IPS DF 4.7 (cell line): ENCODE measurements at regions not wholly inside any gene's neighbourhood (a gene's known extent, or its start where the extent isn't known, plus 50 kb on each side); places are given as distances from the start of the nearest gene placed in this dataset.
"Not testable (repeated sequence)": the region's sequence is repeated elsewhere in the genome, so short reads cannot be mapped to it uniquely, and the experiment has no call there.

ENCODE experiments used
- DNase-seq: peaks from one replicate; pipeline ENCODE4 v3.0.0-alpha.2; 2013; ENCODE audit warnings: low spot score; ENCODE audit errors: extremely low read depth

DNA sequence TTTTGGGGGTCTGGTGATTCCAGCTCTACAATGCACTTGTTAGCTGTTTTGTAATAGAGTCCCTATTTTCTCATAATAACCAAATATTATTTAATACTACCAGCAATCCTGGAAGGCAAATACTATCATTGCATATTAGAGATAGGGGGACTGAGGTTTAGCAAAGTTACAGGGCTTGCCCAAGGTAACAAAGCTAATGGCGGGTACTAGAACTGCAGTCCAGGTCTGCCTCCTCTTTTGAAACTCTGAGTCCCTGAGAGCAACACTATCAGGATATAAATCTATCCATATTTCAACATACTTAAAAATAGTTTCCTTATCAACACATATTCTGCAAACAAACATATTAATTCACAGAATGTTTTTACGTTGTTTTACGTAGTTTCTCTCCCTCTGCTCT lies 235.5 kb upstream of the ACVR2A start:
- DNase-seq, result no peak

DNA sequence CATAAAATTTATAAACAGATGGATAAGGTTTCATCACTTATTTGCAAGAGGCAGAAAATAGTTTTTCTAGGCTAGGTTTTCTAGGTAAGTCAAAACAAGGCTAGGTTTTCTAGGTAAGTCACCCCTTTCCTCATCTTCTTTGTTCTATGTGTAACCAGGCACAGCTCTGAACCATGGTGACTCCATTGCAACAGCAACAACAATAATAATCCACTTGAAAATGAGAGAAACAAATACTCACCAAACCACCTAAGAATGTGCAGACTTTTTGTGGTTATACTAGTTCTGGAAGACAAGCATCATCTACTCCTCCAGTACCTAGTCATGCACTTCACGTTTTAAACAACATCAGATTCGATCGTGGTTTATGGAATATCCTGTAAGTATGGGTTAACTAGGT lies 237.4 kb upstream of the ACVR2A start:
- no peak for DNase-seq

DNA sequence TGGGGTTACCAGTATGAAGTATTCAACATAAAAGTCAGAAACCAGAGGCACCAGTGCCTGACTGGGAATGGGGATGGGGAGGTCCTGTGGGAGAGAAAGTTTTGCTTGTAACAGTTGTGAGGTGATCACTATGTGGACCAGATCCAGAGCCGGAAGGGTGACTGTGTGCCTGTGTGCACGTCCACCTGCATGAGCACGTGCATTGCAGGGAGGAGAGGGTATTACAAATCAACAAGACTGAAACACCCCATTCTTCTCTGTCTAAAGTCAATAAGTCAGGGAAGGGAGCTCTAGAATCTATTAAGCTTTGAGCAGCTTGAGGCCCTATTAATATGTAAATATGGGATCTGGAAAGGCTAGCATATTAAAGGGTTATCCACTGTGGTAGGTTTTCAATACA lies 241.0 kb upstream of the ACVR2A start:
- DNase-seq, result no peak

DNA sequence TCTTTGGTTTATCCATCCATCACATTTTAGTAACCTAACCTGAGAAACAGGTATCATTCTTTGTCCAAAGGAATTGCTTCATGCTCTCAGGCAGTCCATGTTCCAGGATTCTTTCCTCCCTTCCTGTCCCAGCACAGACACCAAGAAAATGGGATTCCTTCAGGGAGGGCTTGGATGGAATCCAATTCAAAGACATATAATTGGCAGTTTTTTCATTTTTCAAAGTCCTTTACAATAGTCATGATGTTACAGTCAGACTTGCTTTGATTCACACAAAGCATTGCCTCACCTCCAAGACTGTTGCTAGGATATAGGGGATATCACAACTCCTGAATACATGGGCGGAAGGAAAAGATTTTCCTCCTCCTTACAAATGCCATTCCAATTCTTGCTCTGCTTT lies 241.4 kb upstream of the ACVR2A start:
- DNase-seq, result no peak

DNA sequence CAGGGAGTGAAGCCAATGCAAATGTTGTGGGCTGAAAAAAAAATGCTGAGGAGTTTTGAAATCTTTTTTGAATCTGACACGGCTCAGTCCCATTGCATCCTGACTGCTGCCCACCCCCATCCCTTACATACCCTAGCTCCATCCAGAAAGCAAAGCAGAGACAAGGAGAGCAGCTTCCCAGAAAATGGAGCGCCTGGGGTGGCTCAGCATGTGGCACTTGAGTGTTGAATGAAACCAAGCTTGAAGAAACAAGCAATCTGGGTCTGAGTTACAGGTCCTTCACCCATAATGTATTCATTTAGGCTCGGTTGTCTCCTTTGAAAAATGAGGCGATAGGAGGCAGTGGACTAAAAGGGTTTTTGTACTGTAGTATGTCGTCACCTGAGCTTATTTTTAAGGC lies 244.2 kb upstream of the ACVR2A start:
- no peak for DNase-seq

DNA sequence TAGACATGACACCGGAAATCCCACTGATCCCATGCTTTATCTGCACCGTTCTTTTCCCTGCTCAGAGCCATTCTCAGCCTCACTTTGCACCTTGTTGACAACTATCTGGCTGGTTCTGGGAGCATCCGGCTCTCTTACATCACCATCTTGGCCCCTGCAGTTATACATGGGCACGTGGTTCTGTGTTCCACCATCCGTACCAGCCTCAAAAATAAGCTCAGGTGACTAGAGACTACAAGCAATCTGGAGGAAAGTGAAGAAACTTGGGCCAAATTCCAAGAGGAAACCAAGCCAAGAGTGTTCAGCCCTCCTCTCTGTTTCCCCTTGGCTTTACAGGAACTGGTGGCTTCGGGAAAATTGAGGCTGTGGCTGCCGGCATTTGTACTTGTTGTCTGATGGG lies 244.6 kb upstream of the ACVR2A start:
- no peak for DNase-seq

DNA sequence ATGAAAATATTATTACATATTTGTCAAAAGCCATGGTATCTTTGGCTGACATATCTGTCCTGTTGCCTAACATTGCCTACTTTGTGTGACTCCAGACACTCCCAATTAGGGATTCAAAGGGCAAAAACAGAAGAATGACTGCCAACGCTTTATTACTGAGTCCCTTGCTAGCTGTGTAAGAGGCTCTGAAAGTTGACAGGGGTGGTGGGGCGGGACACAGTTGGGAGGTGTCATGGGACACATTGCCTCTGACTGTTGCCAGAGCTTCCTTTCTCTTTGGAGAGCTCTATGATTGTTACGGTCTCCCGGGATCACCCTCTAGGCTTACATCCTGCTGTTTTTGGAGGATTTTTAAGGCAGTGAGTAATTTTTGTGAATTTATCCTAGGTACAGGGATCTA lies 249.6 kb upstream of the ACVR2A start:
- no peak for DNase-seq

DNA sequence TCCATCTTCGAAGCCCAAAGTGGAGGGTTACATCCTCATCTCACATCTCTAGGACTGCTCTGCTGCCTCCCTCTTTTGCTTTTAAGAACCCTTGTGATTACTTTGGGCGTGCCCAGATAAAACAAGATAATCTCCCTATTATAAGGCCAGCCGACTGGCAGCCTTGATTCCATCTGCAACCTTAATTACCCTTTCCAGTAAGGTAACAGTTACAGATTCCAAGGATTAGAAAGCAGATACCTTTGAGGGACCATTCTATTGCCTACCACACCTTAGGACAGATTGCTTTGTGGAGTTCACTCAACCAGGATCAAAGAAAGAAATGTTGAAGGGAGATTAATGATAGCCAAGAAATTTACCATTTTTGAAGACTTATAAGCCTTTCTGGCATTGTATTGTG lies 250.8 kb upstream of the ACVR2A start:
- no peak for DNase-seq

DNA sequence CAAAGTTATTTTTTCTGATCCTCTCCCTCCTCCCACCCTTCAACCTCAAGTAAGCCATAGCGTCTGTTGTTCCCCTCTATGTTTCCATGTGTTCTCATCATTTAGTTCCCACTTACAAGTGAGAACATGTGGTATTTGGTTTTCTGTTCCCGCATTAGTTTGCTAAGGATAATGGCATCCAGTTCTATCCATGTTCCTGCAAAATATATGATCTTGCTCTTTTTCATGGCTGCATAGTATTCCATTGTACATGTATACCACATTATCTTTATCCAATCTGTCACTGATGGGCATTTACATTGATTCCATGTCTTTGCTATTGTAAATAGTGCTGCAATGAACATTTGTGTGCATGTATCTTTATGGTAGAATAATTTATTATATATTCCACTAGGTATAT lies 252.0 kb upstream of the ACVR2A start:
- not testable (repeated sequence) for DNase-seq

DNA sequence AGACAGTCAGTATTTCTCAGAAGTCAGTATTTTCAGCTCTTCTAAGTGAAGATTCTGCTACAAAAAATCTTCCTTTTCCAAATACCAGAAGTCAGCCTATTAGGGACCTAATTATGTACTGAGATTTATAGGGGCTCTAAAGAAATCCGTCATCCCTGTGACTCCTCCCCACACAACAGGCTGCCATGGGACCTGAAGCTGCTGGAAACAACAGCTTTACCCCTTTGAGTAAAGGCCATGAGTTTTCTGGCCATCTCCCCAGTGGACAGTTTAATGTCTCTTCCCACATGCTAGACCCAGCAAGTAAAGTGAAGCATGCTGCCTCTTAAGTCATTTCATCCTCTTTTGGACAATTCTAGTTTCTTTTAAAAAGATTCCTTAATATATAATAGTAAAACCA lies 255.7 kb upstream of the ACVR2A start:
- no peak for DNase-seq

DNA sequence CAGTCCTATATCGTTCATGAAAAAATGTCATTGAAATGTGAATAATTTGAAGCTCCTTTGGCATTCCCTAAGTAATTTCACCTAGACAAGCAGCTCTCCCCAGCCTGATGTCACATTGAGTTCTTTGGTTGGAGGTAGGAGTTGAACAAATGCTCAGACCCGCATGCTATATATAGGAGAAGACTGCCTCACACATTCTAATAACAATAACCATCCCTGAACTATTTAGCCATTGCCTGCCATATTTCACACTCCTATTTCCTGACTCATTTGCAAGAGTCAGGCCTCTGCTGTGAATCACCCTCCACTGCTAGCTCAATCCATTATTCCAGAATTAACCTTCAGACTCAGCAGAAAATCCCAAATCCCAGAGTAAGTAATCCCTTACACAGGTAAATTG lies 256.6 kb upstream of the ACVR2A start:
- DNase-seq, result no peak

DNA sequence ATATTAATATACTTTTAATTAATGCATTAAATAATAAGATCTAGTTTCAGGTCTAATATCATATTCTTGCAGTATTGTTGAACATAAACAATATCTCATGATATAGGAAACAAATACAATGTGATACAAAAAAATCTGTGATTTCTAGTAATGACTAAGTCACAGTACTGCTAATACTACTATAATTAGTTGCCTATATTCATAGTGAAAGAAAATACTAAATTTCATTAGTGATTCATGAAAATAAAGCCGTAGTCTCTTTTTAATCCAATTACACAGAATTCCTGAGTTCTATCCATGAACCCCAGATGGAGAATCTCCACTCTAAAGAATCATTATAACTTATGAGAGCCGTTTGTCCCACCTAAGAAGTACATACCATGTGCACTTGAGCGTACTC lies 266.3 kb upstream of the ACVR2A start:
- DNase-seq, result no peak

DNA sequence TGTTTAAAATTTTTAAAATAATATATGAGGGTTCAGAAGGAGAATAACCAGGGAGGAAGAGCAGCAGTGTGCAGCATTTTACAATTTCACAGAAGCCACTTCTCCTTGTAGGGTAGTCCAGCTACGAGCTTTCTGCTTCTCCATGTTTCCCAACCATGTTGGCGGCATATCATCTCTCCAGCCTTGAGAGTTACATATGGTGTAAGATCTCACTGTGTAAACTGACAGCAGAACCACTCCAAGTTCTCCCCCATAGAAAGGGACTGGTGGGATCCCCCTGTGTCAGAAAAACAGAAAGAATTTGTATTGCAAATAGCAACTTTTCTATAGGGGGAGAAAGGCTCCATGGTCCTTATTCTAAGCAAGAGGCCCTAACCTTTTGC lies 266.8 kb upstream of the ACVR2A start:
- DNase-seq, result no peak

DNA sequence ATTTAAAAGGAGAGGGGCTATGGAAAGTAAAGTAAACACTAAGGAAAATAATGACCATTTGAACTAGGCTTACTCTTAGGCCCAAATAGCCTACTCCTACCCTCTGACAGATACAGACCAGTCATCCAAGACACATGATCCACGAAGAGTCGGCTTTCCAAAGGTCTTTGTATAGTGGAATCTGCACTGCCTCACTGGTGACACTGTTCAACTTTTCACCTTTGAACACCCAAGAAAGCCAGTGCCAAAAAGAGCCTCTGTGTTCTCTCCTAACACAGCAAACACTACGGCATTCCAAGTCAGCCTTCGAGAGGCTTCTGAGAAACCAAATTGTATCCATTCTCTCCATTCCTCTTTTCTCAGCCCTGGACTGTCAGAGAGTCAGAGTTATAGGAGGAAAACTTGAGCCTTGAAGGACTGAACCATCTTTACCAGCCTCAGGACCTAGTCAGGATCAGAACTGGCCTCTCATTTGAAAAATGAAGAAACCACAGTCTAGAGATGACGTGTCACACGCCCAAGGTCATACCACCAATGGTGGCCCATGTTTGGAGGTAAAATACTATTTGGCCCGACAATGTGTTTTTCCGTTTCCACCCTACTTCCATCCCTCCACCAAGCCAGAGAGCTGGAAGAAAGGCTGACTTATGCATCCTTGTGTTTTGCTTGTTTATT lies 267.4 kb upstream of the ACVR2A start:
- DNase-seq, result no peak

DNA sequence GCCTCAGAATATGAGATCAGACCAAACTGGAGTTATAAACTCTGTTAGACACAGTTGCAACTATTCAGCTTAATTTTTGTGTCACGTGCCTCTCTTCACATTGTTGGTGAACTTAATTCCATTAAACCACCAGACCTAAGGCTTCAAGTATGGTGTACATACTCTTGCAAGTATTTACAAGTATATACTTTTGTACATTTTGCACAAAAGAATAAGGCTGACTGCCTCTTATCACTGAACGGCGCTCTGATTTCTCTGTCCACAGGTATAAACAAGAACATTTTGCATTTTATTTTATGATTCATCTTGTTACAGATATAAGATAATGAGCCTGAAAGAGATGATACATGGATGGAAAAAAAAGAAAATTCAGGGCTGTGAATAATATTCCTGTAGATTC lies 269.7 kb upstream of the ACVR2A start:
- no peak for DNase-seq

DNA sequence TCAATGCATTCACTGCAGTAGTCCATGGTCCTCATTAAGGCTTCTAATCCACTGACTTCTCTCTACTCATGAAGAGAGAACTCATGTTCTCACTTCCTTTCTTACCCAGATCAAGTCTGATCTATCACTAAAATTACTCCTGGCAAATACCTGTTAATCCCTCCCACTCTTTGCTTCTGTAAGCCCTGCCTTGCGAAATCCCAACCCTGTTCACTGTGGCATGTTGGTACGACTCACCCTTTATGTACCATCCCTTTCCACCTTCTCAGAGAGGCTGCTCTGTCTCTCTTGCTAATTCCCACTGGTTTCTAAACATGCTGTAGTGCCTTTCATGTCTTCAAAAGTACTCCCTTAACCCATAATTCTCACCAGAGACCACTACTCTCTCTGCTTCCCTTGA lies 272.2 kb upstream of the ACVR2A start:
- DNase-seq, result no peak

DNA sequence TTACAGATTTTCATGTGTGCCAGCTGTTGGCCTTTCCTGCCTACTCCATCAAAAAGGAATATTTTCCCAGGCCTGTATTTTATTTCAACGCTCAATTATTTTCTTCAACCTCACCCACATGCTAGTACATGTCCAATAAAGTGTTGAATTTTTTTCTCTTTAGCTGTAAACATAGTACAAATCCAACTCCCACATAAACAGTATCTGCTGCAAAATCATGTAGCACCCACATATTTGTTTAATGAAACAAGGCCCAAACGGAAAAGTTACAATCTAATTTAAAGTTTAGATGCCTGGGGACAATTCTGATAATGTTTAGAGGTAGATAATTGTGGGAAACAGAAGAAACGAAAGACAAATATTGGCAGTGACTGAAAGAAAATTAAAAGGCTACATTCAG lies 275.4 kb upstream of the ACVR2A start:
- DNase-seq, result no peak

DNA sequence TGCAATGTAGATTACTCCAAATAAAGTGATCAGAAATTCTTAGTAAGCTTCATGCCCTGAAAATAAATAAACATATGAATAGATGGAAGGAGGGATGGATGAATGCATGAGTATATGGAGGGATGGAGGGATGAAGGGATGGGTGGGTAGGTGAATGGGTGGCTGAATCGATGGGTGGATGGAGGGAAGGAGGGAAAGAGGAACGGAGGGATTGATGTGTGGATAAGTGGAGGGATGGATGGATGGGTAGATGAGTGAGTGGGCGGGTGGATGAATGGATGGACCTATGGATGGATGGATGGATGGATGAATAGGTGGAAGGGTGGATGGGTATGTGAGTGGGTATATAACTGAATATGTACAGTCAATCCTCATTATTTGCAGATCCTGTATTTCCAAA lies 276.7 kb upstream of the ACVR2A start:
- DNase-seq, result no peak

DNA sequence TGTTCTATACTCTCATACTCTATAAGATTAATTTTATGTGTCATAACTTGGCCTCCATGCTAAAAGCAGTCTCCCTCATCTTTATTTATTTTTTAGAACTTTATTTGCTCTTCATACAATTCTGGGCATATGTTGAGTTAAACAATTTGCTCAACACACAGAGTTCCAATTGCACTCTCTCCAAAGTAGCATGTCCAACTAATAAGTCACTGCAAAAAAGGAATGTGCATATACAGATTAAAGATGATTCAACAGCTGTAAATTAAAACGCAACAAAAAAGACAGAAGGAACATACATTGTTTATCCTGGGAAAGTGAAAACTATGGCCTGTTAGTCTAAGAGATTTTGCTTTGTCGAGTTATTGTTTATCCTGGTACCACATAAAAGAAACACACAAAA lies 277.7 kb upstream of the ACVR2A start:
- no peak for DNase-seq

DNA sequence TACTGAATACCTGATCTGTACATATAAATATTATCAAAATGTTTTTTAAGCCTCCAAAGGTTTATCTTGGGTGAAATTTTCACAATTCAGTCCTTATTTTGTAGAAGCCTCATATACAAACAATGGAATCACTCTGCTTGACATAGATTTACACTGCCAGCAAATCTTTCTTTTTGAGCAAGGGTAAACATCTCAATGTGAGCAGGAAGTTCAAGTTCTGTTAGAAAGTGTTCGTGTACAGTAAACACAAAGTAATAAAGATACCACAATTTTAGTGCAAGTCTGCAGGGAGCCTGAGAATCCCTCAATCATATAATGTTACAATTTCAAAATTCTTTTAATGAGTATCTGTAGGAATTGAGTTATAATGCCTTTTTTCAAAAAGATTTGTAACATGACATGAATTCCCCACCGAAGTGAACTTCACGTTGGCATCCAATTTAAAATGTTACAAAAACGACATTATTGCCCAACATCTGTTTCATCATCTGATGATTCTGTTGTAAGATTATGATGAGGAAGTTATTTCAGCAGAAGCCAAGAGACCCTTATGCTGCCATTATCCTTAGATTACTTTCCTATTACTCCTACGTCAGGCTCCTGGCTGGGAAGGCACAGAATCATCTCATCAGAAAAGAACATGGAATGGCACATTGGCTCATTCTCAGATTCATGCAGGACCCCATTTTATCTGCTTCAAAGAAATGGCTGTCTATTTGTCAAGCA lies 283.9 kb upstream of the ACVR2A start:
- no peak for DNase-seq

DNA sequence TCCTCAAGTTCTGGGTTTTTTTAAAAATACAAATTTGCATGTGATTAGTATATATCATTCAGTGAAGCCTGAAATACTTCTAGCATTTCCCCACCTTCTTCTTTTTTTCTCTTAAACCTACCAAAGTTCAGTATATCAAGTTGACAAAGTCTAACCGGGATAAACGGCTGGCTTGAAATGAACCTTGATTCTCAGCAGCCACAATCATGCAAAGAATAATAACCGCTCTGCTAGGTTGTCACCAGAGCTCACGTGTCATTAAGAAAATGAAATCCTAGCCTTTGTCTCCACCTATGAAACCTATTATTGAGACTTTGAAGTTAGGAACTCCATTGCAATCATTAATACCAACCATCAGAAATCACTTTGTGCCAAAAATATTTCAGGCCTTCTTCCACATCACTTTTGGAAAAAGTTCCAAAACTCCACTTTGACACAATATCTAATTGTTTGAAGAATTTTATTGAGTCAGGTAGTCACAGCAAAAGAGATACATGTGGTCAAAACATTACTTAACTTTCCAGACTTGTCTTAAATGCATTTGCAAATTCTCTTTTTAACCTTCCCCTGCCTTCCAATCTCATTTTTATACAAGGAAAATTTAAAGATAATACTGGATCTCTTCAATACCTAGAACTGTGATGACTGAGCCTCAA lies 285.6 kb upstream of the ACVR2A start:
- no peak for DNase-seq

DNA sequence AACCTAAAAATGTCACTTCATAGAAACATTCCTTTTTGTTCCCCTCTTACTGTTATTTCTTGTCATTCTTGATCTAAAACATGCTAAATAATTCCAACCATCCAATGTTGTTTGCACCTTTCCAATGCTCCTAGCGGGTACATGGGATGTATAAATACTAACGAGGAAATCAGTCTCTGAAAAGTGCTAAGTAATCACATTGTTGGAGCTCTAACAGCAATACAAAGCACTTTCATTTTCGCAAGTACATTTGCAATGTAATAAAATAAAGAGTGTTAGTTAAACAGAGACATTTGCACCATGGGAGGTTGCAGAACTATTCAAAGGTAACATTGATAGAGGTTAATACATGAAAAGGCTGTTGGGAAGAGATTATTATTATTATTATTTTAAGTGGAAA lies 286.2 kb upstream of the ACVR2A start:
- no peak for DNase-seq

DNA sequence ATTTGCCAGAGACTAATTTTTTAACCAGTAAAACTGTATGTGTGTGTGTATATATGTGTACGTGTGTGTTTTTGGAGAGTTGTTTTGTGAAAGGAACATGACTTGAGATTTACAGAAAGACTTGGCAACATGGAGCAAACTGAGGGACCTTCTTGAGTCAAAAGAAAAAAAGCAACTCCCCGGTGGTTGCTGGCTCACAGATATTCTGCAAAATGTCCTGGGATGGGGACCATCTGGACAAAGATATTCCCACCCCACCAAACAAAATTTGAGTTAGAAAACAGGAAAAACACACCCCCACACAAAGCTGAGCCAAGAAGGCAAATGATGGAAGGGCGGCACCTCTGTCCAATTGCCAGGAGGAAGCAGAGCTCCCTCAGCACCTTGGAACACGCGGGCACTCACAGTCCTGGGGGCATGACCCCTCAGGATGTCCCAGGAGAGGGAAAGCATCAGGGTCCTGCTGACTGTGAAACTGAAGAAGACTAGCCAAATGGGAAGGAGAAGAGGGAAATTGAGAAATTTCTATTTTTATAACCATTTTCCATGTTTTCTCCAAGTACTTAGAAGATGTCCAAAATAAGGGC lies 290.2 kb upstream of the ACVR2A start:
- DNase-seq, result no peak
